ENCODE measurements at regions not wholly inside any gene's neighbourhood (a gene's known extent, or its start where the extent isn't known, plus 50 kb on each side); places are given as distances from the start of the nearest gene placed in this dataset.
"Not testable (repeated sequence)": the region's sequence is repeated elsewhere in the genome, so short reads cannot be mapped to it uniquely, and the experiment has no call there.

- DNase-seq (ENCODE audit: low spot score): no peak
Measured at GRCh38 chr4:27934871-27935270, 1074.2 kb downstream of the STIM2 start.

DNA sequence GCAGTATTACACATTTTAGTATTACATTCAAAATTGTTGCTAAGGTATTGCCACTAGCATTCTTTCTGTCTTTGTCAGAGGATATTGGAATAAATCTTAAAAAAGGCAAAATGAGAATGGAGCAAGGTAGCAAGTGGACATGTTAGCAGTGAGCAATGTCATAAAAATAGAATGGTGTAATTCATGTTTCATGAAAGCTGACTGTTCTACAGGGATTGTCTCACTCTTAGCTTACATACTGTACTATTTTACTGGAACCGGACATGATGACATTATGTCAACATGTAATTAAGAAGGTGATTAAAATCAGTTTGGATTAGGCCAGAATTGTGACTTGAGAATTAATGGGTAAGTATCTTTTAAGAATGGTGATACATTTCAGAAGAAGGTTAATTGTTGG, 1086.2 kb downstream of the STIM2 start:
- DNase-seq (ENCODE audit: low spot score): no peak

DNA sequence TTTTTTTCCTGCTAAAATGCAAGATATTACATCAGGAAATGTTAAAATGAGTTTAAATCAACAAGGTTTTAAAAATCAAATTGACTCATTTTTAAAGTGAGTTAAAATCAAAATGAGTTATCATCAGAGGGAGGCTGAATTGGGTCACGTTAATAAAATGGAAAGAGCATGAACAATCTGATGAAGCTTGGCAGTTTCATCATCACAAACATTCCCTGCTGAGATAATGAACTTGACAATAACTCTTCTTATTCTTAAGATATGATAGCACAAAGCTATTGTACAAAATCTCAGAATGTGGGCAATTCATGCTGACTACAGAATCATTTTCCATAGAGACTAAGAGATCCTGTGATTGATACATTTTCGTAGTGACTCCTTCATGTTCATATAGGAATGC, 1086.7 kb downstream of the STIM2 start:
- no peak for DNase-seq (ENCODE audit: low spot score)

DNA sequence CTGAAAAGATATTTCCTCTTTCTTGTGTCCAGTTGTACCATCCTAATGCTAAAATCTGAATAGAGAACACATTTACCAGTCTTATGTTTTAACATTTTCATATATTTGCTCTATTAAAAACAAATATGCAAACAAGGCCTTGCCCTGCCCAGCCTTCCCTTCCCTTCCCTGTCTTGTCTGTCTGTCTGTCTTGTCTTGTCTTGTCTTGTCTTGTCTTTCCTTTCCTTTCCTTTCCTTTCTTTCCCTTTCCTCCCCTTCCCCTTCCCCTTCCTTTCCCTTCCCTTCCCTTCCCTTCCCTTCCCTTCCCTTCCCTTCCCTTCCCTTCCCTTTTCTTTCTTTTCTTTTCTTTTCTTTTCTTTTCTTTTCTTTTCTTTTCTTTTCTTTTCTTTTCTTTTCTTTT, 1103.5 kb downstream of the STIM2 start:
- no peak for DNase-seq (ENCODE audit: low spot score)

DNA sequence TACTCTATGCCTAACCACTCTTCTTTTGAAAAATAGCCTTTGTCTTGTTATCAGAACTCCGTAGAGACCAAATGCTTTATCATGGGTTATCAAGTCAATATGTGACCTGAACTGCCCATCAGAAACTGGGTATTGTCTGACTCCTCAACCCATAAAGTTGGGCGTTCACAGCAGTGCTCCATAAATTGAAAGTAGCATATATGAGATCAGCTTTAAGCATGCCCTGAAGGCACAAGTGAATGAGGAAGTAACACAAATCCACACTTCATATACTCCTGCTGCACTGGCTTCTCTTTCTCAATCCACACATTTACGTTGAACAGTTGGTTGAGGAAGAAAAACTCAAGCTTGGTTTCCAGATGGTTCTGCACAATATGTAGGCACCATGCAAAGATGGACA, 1106.0 kb downstream of the STIM2 start:
- no peak for DNase-seq (ENCODE audit: low spot score)

DNA sequence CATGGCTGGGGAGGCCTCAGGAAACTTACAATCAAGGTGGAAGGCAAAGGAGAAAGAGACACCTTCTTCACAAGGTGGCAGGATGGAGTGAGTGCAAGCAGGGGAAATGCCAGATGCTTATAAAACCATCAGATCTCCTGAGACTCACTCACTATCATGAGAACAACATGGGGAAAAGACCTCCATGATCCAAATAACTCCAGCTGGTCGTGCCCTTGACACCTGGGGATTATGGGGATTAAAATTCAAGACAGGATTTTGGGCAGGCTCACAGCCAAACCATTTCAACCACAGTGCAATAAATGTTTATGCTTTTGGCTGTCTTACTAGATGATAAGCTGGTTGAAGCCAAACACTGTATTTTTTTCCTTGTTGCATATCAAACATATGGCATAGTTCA, 1112.4 kb downstream of the STIM2 start:
- no peak for DNase-seq (ENCODE audit: low spot score)

DNA sequence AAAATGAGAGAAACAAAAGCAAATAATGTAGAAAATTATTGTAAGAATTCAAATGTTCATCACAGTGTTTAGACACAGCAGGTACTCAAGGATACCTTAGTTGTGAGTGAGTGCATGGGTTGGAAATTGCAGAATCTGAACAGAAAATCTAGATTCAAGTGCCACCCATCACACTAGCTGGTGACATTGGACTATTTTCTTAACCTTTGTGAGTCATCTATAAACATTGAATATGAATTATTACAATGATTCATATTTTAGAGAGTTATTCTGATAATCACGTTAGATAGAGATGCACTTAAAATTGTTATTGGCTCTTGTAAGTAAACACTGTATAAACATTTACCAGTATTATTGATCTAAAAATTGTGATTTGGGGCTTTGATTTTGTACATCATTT, 1113.1 kb downstream of the STIM2 start:
- DNase-seq (ENCODE audit: low spot score): no peak

DNA sequence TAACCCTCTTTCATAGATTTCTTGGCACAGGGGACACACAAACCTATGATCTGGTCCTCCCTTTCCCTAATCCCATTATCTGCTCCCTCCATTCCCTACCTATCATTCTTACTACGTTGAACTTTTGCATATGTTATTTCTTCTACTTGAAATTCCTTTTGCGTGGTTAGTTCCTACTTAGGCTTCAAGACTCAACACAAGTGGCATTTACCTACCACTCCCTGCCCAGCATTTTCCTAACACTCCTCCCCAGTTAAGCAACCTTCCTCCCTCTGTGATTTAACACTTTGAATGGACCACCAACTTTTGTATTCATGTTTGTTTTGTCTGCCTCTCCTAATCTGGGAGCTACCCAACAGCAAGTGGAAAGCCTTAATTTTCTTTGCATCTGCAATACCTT, 1113.7 kb downstream of the STIM2 start:
- DNase-seq (ENCODE audit: low spot score): no peak

DNA sequence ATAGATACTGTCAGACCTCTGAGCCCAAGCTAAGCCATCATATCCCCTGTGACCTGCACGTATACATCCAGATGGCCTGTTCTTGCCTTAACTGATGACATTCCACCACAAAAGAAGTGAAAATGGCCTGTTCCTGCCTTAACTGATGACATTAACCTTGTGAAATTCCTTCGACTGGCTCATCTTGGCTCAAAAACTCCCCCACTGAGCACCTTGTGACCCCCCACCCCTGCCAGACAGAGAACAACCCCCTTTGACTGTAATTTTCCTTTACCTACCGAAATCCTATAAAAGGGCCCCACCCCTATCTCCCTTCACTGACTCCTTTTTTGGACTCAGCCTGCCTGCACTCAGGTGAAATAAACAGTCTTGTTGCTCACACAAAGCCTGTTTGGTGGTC, 1114.2 kb downstream of the STIM2 start:
- DNase-seq (ENCODE audit: low spot score): not testable (repeated sequence)

DNA sequence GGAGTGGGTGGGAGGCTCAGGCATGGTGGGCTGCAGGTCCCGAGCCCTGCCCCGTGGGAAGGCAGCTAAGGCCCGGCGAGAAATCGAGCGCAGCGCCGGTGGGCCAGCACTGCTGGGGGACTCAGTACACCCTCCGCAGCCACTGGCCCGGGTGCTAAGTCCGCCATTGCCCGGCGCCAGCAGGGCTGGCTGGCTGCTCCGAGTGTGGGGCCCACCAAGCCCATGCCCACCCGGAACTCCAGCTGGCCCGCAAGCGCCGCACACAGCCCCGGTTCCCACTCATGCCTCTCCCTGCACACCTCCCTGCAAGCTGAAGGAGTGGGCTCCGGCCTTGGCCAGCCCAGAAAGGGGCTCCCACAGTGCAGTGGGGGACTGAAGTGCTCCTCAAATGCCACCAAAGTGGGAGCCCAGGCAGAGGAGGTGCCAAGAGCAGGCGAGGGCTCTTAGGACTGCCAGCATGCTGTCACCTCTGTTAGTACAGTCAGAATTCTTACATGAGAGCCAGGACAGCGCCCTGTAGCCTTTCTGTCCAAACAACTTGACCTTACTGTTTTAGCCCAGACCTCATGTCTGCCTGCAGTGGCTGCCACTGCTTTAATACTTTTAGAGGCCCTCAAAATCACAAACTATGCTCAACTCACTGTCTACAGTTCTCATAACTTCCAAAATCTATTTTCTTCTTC, 1117.9 kb downstream of the STIM2 start:
- not testable (repeated sequence) for DNase-seq (ENCODE audit: low spot score)

GRCh38 chr4:27985522-27985921, 1124.9 kb downstream of the STIM2 start:
- no peak for DNase-seq (ENCODE audit: low spot score)

DNA sequence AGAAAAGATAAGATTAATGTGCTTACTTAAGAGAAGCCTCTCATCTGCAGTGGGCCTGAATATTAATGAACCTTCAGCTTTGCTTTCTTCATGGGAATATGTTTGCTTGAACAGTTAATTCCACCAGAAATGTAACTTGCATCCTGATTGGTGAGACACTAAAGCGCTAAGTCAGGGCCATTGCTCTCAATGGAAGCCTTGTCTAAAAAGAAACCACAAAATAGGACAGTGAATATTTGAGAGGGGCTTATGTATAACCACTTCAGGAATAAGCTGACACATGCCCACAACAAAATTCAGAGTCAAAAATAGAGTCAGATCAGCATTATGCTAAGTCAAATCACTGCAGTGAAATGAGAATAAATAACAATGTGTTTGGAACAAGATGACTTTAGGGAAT, 1125.8 kb downstream of the STIM2 start:
- DNase-seq (ENCODE audit: low spot score): no peak

GRCh38 chr4:28001698-28002097, 1141.1 kb downstream of the STIM2 start:
- no peak for DNase-seq (ENCODE audit: low spot score)

DNA sequence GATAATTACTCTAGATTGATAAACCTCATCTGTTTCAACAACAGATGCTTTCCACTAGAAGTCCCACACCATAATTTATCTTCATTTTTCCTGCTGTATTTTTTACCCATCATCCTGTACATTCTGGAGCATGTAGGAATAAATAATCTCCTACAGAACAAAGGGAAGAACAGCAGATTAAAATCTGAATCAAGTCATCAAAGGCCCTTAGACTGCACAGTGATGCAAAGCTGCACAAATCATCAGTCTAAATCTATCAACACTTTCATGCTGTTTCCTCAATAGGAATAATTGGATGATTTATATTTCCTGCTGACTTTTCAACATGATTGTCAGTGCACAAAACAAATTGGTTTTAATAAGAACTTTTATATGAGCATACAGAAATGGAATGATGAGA, 1143.9 kb downstream of the STIM2 start:
- DNase-seq (ENCODE audit: low spot score): no peak

DNA sequence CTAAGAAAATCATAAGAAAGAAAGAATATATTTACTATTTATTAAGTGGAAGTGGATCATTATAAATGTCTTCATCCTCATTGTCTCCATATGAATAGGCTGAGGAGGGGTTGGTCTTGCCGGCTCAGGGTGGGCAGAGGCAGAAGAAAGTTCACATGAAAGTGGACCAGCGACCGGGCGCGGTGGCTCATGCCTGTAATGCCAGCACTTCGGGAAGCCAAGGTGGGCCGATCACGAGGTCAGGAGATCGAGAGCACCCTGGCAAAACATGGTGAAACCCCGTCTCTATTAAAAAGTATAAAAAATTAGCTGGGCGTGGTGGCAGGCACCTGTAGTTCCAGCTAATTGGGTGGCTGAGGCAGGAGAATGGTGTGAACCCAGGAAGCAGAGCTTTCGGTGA, 1145.4 kb downstream of the STIM2 start:
- no peak for DNase-seq (ENCODE audit: low spot score)

GRCh38 chr4:28007693-28008092, 1147.1 kb downstream of the STIM2 start:
- no peak for DNase-seq (ENCODE audit: low spot score)

GRCh38 chr4:28009541-28009940, 1148.9 kb downstream of the STIM2 start:
- DNase-seq (ENCODE audit: low spot score): no peak

- no peak for DNase-seq (ENCODE audit: low spot score)
Measured at GRCh38 chr4:28010577-28011240, 1150.1 kb downstream of the STIM2 start.

DNA sequence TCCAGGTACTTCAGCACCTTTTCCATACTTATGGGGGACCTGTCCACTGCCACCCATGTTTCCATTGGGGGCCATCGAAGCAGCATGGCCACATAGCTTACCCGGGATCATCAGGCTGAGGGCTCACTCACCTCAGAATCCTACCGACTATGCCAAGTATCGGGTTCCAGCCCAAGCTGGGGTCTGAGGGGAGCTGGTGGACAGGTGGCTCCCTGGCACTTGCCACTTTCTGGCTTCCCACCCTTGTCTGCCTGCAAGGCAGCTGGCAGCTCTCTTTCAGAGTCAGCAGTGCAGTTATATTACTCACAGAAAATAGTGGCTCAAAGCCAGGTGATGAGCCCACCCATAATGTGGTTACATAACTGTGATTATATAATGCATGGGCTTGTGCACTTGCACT, 1153.8 kb downstream of the STIM2 start:
- no peak for DNase-seq (ENCODE audit: low spot score)

- no peak for DNase-seq (ENCODE audit: low spot score)
Measured at GRCh38 chr4:28015996-28016395, 1155.4 kb downstream of the STIM2 start.

GRCh38 chr4:28038253-28038652, 1177.6 kb downstream of the STIM2 start:
- DNase-seq (ENCODE audit: low spot score): not testable (repeated sequence)

DNA sequence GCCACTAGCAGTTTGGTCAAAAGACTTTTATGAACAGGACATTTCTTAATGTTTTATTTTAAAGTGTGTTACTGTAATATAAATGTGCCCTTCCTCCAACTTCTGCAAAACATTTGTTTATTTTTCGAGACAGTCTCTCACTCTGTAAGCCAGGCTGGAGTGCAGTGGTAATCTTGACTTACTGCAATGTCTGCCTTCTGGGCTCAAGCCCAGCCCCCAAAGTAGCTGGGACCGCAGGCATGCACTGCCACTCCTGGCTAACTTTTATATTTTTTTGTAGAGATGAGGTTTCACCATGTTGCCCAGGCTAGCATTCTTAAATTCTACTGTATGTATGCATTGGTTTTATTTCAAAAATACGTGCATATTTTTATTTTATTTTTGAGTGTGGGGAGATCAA, 1201.9 kb downstream of the STIM2 start:
- no peak for DNase-seq (ENCODE audit: low spot score)

GRCh38 chr4:28073860-28074555, 1213.4 kb downstream of the STIM2 start:
- DNase-seq (ENCODE audit: low spot score): no peak

Data from HT-29 (cell line).